ENCODE measurements at regions not wholly inside any gene's neighbourhood (a gene's known extent, or its start where the extent isn't known, plus 50 kb on each side); places are given as distances from the start of the nearest gene placed in this dataset.

- H3K4me3 ChIP-seq (ENCODE audit: low read depth, low read length): no peak overlapping the region
- TF ChIP-seq CTCF (IDR thresholded peaks at IDR 0.05; ENCODE audit: borderline replicate concordance, insufficient read depth, low read depth, low read length): no peak
Observed at GRCh38 chr12:61531195-61531594, 729.0 kb upstream of the USP15 start.

DNA sequence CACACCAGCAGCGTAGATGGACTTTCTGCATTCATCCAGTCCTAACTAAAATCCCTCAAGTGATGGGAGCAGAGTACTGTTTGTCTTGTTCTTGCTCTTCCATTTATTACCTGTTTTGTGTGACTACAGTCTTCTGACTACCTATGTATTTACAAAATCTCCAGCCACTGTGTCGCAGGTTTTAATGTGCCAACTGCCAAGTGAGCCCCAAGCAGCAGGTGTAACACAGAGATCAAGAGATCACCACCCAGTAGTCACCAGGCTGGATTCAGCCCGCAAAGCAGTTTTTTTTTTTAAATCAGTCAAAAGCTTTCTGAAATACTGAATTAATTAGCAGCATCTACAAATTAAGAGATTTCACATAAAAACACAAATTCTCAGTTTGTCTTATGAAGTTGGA, 724.1 kb upstream of the USP15 start:
- no peak for TF ChIP-seq CTCF (IDR thresholded peaks at IDR 0.05; ENCODE audit: borderline replicate concordance, insufficient read depth, low read depth, low read length)
- no peak overlapping the region for H3K4me3 ChIP-seq (ENCODE audit: low read depth, low read length)

- no peak for TF ChIP-seq CTCF (IDR thresholded peaks at IDR 0.05; ENCODE audit: borderline replicate concordance, insufficient read depth, low read depth, low read length)
Observed at GRCh38 chr12:61536525-61536924, 723.7 kb upstream of the USP15 start.

DNA sequence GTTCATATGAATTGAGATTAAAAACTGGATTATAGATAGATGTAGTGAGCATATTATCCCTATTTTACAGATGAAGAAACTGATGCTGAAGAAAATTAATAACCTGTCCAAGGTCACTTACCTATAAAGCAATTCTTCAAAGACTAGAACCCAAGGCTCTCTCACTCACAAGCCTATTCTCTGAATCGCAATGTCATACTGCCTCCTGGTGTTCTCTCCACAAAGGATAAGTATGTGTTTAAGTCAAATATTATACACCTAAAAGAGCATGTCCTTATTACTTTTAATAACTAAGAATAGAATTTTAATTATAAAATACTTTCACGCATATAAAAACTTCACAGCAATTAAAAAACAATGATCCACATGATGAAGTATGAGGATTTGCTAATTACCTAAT, 721.3 kb upstream of the USP15 start:
- TF ChIP-seq CTCF (IDR thresholded peaks at IDR 0.05; ENCODE audit: borderline replicate concordance, insufficient read depth, low read depth, low read length): no peak
- H3K4me3 ChIP-seq (ENCODE audit: low read depth, low read length): no peak overlapping the region

More at GRCh38 chr12:61536525-61536924, 723.7 kb upstream of the USP15 start:
- H3K4me3 ChIP-seq (ENCODE audit: low read depth, low read length): no peak overlapping the region

DNA sequence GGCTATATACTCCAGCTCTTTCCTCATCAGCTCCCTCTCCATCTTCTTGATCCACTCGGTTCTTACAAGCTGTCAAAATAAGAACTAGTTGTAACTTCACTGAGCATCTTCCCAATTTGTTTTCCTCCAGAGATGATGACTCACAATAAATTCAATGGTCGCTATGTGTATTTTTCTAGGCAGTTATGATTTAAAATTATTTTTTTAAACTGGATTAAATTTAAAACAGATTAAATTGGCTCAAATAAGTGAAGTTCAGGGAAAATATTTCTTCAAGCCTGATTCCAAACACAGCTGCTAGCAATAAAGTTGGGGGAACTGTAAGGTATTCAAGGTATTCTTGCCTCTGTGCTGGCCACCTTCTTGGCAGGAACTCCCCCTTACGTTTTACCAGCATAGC, 717.7 kb upstream of the USP15 start:
- H3K4me3 ChIP-seq (ENCODE audit: low read depth, low read length): no peak overlapping the region
- no peak for TF ChIP-seq CTCF (IDR thresholded peaks at IDR 0.05; ENCODE audit: borderline replicate concordance, insufficient read depth, low read depth, low read length)

DNA sequence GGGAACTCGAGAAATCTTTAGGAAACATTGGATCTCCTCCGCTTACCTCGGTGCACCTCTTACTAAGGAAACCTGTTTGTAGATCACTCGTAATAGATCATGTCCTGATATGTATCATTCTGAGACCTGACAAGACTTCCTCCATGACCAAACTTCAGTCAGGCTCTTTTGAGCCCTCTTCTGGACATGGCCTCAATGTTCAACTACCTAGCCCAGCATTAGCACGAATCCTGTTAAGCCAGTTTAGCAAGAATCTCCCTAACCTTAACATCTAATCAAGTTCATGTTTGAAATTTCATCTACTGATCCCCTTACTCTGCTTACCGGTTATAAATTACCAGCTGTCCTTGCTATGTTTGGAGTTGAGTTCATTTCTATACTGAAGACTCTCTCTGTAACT, 713.9 kb upstream of the USP15 start:
- no peak overlapping the region for H3K4me3 ChIP-seq (ENCODE audit: low read depth, low read length)
- no peak for TF ChIP-seq CTCF (IDR thresholded peaks at IDR 0.05; ENCODE audit: borderline replicate concordance, insufficient read depth, low read depth, low read length)

DNA sequence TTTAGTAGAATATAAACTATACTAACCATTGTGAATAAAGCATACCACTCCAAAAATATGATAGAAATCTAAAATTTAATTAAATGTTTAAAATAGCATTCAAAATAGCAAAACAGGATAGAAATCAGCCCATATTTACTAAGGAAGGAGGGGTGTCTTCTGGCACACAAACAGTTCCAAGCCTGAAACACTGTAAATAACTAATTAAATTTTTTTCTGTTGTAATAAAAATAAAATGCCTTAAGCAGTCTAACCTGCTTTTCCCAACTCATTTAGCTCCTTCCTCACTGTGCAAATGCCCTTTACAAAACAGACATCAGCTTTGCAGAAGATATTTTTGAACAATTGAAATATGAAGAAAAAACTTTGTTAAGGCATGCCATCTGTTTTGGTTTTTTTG, 707.1 kb upstream of the USP15 start:
- H3K4me3 ChIP-seq (ENCODE audit: low read depth, low read length): no peak overlapping the region
- TF ChIP-seq CTCF (IDR thresholded peaks at IDR 0.05; ENCODE audit: borderline replicate concordance, insufficient read depth, low read depth, low read length): no peak

All from GM12875 (cell line).